Globus pallidus (tissue), 1 donor: ENCODE measurements at regions not wholly inside any gene's neighbourhood (a gene's known extent, or its start where the extent isn't known, plus 50 kb on each side); places are given as distances from the start of the nearest gene placed in this dataset.
"Not testable (repeated sequence)": the region's sequence is repeated elsewhere in the genome, so short reads cannot be mapped to it uniquely, and the experiment has no call there.

Source experiments
- DNase-seq: peaks from one replicate; pipeline ENCODE4 v3.0.0-alpha.2; 2015; ENCODE audit warnings: low spot score

GRCh38 chr7:131674131-131674530, 117.7 kb upstream of the PODXL start:
- DNase-seq, result no peak

DNA sequence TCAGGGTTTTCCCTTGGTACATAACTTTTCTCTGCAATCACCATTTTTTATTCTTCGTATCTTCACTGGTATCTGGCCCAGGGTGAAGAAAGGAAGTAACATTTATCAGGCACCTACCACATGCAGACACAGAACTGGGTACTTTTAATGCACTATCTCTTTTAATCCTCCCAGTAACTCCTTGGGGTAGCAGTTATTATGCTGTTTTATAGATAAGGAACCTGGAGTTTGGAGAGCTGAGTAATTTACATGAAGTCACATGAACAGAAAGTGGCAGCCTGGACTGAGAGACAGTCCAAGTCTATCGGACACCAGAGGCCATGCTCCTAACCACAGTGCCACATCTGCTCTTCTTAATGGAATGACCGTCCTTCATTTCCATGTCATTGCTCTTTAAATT, 117.1 kb upstream of the PODXL start:
- DNase-seq, result no peak

DNA sequence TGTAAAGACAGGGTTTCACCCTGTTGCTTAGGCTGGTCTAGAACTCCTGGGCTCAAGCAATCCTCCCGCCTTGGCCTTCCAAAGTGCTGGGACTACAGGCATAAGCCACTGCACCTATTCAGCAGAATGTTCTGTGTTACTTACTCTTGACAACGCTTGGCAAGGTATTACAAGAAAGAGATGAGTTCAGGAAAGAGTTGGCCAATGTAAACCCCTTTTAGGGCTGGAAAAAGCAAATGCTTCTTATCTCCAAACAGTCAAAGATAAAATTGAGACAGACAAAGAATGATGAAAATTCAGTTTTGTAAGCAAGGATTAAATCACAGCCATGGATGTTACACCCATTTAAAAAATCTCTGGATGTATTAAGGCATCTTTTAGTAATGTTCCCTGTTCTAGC, 114.0 kb upstream of the PODXL start:
- DNase-seq, result no peak

DNA sequence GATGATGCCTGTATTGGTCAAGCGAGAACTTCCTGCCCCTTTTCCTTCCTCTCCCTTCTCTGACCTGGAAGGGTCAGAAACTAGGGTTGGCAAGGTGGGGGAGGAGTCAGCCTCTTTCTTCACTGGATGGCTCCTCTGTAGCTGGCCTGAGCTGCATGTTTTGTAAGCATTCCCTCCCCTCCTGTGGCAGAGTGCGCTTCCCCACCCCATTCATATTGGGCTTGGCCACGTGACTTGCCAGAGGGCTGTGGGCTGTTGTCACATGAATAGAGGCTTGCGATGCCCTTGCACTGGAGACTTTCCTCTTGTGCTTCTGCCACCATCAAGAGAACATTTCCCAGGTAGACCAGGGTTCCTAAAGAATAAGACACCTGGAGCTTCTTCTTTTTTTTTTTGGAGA, 111.3 kb upstream of the PODXL start:
- DNase-seq, result no peak

GRCh38 chr7:131665021-131665420, 108.6 kb upstream of the PODXL start:
- DNase-seq, result no peak

DNA sequence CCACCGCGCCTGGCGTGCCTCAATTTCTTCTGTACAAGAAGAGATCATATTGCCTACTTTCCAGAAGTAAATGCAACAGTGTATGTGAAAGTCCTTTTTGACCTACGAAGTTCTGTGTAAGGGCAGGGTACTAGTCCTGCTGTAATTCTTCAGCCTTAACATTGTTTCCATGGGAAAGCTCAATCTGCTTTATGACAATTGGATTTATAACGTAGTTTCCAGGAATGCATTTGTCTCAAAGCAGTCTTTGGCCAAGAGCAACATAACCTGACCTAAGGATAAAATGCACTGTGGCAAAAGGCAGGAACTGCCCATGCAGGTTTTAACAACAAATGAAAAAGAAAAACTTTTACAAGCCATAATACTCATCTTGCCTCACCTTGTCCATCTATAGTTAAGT, 108.1 kb upstream of the PODXL start:
- no peak for DNase-seq

GRCh38 chr7:131662301-131662873, 106.0 kb upstream of the PODXL start:
- not testable (repeated sequence) for DNase-seq

DNA sequence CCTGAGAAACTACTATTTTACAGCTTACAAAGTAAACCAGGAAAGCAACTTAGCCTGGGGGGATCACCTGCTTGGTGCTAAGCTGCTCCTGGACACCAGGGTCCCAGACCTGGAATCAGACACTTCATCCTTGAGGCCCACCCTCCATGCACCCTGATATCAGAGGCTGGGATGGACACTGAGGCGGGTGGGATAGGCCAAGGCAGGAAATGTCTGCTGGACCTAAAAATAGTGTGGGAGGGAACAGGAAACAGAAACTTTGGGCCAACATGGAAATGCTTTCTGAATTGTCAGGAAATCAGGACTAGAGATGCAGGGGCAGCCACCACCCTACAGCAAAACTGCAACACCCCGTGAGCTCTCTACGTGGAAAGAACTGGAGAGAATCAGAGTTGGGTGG, 101.5 kb upstream of the PODXL start:
- DNase-seq, result no peak

- no peak for DNase-seq
These were observed 100.7 kb upstream of the PODXL start for GRCh38 chr7:131656980-131657723.

GRCh38 chr7:131655866-131656265, 99.4 kb upstream of the PODXL start:
- no peak for DNase-seq

DNA sequence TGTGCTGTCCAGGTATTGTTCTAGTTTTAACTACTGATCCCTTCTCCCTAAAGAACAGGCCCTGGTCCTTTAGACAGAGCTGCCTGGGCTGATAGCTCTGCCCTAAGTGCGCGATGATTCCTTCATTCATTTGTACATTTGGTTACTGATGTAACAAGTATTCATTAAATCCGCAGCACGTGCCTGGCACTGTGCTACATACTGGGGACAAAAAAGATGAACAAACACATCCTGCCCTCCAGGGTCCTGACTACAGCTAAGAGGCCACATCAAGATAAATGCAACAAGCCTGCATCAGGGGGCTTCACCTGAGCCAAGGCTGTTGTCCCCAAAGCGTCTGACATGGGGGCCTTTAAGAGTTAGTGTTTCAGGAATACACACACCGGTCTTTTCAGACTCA, 99.0 kb upstream of the PODXL start:
- no peak for DNase-seq

- peak; percentile 60 for DNase-seq
These were observed 98.4 kb upstream of the PODXL start for GRCh38 chr7:131654668-131655326.

DNA sequence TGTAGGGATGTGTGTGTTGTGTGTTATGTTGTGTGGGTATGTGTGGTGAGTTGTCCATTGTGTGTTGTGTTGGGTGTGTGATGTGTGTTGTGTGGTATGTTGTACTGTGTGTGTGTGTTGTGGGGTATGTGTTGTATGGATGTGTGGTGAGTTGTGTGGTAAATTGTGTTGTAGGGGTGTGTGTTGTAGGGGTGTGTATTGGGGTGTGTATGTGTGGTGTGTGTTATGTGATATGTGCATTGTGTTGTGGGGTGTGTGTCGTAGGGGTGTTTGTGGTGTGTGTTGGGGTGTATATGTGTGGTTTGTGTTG, 97.8 kb upstream of the PODXL start:
- no peak for DNase-seq

GRCh38 chr7:131653418-131654248, 97.2 kb upstream of the PODXL start:
- DNase-seq, result no peak

GRCh38 chr7:131652934-131653333, 96.5 kb upstream of the PODXL start:
- DNase-seq, result no peak

DNA sequence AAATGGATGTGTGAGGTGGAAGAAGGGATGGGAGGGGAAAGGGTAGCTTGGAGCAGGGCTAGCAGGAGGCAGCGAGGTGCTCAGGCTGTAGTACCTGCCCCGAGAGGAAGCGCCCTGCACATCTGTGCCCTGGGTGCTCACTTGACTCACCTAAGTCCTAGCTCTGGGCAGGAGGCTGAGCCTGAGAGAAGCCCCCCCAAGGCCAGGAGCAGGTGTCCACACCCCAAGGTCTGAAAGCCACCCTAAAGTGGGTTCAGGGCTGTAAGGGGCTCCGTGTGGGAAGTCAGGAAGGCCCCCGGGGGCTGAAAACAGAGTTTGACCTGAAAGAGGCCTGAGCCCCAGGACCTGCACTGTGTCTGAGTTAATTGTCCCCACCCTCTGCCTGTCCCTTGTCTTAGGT, 95.8 kb upstream of the PODXL start:
- DNase-seq, result no peak

- no peak for DNase-seq
These were observed 93.5 kb upstream of the PODXL start for GRCh38 chr7:131649879-131650278.

GRCh38 chr7:131649003-131649541, 92.6 kb upstream of the PODXL start:
- no peak for DNase-seq

DNA sequence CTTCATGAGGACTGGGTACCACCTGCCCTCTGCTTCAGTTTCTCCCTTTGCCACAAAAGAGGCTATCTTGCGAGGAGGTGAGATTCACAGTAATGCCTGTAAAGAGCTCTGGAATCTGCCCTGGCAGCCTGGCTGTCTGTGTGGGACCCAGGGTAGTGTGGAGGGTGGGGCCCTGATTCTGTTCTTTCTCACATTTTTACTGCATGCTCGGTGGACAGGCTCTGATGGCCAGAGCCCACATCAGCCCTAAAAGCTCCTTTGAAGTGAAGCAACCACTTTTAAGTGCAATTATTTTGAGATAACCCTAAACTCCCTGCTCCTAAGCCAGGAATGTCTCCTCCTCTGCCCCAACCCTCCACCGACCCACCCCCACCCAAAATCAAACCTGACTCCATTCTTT, 92.1 kb upstream of the PODXL start:
- DNase-seq, result no peak

- no peak for DNase-seq
These were observed 89.8 kb upstream of the PODXL start for GRCh38 chr7:131646203-131646602.

DNA sequence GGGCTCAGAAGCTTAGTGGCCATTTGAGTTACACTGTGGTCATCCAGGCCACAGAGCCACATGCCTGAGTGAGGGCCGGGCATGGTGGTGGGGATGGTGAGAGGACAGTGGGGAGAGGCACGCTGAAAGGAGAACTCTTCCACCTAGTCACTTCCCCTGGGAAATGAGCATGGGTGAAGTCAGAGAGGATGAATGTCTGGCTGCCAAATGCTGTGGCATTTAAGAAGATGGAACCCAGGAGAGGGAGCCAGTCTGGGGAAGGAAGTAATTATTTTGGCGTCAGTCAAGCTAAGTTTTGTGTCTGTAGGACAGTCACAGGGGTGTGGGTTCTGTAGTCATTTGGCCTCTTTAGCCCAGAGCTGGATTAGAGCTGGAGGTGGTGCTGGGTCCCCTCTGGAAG, 86.0 kb upstream of the PODXL start:
- no peak for DNase-seq

- no peak for DNase-seq
These were observed 84.3 kb upstream of the PODXL start for GRCh38 chr7:131640686-131641085.
